SK-N-SH (cell line): ENCODE measurements at regions not wholly inside any gene's neighbourhood (a gene's known extent, or its start where the extent isn't known, plus 50 kb on each side); places are given as distances from the start of the nearest gene placed in this dataset.

Source experiments
- CTCF ChIP-seq: fragments of 200-600 bp; sonication (generic); IDR thresholded peaks from 2 replicates; pipeline ENCODE4 v1.6.1; 2017; ENCODE audit warnings: antibody characterized with exemption, mild to moderate bottlenecking, moderate library complexity
- EP300 ChIP-seq, 2 experiments: IDR thresholded peaks; 2 replicates each; pipeline versions ENCODE4 v1.4.0 to v1.6.1; 2012; ENCODE audit warnings: borderline replicate concordance in 1 of 2, low read depth in 1 of 2, low read length in 1 of 2
- EZH2phosphoT487 ChIP-seq: fragments of 200-600 bp; sonication (generic); IDR thresholded peaks from 2 replicates; pipeline ENCODE4 v1.6.1; 2017; ENCODE audit warnings: low read depth, mixed run types, mild to moderate bottlenecking, antibody characterized with exemption, moderate library complexity, borderline replicate concordance
- RXRA ChIP-seq: IDR thresholded peaks from 2 replicates; pipeline ENCODE4 v1.4.0; 2012; ENCODE audit warnings: low read depth, mild to moderate bottlenecking, borderline replicate concordance
- SMC3 ChIP-seq: IDR thresholded peaks from 2 replicates; pipeline ENCODE4 v1.6.1; 2012; ENCODE audit warnings: low read depth, low read length, improper control_type of control experiment
- YY1 ChIP-seq: IDR thresholded peaks from 2 replicates; pipeline ENCODE4 v1.4.0; 2012; ENCODE audit warnings: low read depth, mild to moderate bottlenecking
- ZBTB33 ChIP-seq: IDR thresholded peaks from 2 replicates; pipeline ENCODE4 v1.4.0; 2012; ENCODE audit warnings: low read depth, borderline replicate concordance

- TF ChIP-seq EZH2phosphoT487 (no peak), CTCF (no peak), ZBTB33 (no peak), YY1 (no peak), EP300 (IDR thresholded peaks at IDR 0.05; ENCODE audit: borderline replicate concordance in 1 of 2, low read depth in 1 of 2, low read length in 1 of 2) (no peak), RXRA (no peak), SMC3 (no peak)
These were observed 52.6 kb downstream of the ERICH4 start for GRCh38 chr19:41495589-41495988.
